HG03565 (cell line): ENCODE measurements at regions not wholly inside any gene's neighbourhood (a gene's known extent, or its start where the extent isn't known, plus 50 kb on each side); places are given as distances from the start of the nearest gene placed in this dataset.
"Not testable (repeated sequence)": the region's sequence is repeated elsewhere in the genome, so short reads cannot be mapped to it uniquely, and the experiment has no call there.

Source experiments
- ATAC-seq: cut with Tn5 transposase; IDR thresholded peaks from one replicate; pipeline ENCODE4 v1.9.1; 2021; ENCODE audit warnings: mild to moderate bottlenecking, moderate library complexity; ENCODE audit not compliant: unreplicated experiment

DNA sequence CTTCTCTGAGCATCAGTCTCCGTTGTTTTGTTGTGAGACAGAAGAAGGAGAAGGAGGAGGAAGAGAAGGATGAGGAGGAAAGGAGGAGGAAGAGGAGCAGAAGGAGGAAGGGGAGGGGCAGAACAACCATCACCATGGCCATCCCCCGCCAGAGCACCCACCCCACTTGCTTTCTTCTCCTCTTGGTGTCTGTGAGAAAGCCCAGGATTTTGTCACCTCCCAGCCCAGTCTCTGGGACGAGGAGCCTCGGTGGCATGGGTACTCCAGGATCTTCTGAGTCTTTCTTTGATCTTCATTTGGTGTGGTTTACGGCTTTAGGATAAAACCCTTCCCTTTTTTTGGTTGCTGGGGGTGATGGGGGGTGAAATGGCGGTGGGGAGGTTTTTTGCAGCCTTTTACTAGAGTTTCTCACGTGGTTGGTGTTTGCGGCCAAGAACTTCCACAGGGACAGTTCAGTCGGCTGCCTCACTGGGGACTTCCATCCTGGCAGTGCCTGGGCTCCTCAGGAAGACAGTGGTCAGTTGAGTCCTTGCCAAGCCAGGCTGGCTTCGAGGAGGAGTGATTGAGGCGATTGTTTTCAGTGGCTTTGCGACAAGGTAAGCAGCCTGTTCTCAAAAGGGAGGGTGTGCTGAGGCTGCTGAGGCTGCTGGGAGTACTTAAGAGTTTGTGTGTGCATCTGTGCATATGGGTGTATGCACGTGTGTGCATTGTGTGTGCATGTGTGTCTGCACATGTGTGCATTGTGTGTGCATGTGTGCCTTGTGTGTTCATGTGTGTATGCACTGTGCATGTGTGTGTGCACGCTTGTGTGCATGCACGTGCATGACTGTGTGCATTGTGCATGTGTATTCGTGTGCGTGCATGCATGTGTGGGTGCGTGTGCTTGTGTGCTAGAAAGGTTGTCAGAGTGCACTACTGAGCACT is 567.5 kb downstream of the TBC1D22A start:
- no peak for ATAC-seq

DNA sequence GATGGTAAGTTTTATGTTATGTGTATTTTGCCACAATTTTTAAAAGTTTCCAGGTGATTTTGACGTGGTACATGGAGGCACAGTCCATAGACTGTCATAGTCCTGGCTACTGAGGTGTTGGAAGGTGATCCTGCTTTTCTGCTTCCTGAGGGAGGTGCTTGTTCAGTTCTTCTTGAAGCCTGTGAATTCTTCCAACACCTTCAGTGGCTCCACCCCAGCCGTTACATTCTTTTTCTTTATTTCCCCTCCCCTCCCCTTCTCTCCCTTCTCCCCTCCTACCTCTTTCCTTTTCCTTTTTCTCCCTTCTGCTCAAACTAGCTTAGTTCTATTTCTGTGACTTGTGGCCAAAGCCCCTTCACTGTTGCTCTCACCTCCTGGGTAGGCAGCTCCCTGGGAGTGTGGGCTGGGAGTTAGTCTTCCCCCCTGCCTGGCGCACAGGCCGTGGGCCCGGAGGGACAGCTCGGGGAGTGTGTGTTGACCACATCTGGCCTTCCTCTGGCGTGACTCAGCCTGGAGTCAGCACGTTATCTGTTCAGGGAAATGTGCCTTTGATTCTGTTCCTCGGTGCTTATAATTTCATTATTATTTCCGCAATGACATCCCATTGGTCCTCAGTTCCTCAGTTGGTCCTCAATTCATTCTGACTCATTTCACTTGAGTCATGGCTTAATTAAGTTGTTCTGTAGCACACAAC is 566.2 kb downstream of the TBC1D22A start:
- no peak for ATAC-seq

DNA sequence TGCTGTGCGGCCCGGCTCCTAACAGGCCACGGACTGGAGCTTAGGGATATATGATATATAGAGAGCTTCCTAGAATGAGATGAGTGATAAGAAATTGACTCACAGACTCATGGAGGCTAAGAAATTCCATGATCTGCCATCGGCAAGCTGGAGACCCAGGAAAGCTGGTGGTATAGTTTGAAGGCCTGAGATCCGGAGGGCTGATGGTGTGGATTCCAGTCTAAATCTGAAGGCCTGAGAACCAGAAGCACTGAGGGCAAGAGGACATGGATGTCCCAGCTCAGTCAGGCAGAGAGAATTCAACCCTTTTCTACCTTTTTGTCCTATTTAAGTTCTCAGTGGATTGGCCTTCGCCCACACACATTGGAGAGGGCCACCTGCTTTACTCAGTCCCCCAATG is 564.8 kb downstream of the TBC1D22A start:
- no peak for ATAC-seq

DNA sequence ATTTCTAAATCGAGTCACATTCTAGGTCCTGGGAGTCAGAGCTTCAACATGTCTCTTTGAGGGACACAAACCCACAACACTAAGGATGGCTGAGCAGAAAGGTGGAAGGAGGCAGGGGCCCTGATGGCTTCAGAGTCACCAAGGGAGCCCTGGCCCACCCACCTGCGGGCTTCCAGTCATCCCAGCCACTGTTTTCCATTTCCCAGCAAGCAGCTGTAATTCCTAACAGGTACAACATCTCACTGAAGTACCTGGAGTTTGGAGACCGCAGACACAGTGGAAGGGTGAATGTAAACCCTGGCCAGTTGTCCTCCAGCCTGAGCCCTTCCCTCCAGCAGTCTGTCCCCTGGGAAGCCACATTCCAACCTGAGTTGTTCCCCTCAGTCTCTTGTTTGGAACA is 562.8 kb downstream of the TBC1D22A start:
- no peak for ATAC-seq

DNA sequence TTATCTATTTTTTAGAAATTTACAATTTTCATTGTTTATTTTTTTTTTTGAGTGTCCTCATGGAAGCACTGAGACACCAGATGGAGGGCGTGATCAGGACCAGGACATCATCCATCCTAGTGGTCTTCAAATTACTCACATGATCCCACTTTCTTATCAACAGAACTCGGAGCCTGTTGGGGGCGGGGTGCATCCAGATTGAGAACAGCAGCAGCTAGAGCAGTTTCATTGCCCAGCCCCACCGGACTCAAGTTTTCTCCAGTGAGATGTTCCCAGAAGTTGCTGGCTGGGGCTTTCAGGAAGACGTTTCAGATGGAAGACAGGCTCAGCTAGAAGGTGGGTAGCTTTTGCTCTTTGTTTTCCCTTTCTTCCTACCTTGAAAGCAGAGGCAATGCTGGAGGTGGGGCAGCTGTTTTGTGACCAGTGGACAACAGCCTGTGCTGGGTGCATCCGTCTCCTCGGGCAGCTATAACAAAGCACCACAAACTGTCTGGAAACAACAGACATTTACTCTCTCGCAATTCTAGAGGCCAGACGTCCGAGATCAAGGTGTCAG is 562.1 kb downstream of the TBC1D22A start:
- ATAC-seq: no peak

DNA sequence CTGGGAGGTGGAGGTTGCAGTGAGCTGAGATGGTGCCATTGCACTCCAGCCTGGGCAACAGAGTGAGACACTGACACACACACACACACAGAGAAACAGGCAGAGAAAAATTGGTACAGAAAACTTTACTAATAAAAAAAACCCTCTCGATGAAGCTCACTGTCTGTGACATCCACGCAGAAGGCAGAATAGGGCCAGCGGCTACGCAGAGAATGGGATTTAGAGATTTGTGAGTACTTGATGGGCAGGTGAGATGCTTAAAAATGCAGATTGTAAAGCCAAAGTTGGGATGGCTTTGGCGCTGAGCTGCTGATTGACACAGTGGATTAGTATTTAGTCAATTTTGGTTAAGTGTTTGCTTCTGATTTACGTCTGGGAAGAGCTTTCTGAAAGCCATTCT is 561.1 kb downstream of the TBC1D22A start:
- no peak for ATAC-seq

DNA sequence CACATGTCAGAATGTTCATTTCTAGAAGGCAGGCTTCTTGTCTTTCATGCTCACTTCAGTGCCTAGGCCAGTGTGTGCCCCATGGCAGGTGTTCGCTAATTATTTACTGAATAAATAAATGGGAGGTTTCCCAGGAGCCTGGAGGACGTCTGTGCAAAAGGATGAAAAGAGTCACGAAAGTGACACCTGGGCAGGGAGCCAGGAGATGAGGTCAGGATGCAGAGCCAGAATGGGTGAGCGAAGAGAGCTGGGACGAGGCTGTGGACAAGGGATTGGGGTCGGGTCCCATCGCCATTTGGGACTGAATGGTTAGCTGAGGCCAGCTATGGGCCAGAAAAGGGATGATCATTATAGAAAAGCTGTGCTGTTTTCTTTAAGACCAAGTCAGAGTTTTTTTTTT is 560.4 kb downstream of the TBC1D22A start:
- no peak for ATAC-seq

DNA sequence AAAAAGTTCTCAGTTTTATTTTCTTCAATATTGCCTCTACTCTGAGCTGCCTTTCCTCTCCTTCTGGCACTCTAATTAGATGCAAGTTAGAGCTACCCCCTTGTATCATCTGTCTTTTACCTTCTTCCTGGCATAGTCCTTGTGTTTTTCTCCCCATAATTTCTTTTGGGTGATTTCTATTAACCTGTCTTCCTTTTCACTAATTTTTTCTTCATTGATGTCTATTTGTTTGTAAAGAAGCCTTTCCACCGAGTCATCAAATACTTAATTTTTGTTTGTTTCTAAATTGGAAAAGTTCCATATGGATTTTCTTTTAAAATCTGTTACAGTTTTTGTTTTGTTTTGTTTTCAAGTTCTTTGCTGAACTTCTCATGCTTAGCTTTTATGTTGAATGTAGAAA is 558.1 kb downstream of the TBC1D22A start:
- no peak for ATAC-seq

DNA sequence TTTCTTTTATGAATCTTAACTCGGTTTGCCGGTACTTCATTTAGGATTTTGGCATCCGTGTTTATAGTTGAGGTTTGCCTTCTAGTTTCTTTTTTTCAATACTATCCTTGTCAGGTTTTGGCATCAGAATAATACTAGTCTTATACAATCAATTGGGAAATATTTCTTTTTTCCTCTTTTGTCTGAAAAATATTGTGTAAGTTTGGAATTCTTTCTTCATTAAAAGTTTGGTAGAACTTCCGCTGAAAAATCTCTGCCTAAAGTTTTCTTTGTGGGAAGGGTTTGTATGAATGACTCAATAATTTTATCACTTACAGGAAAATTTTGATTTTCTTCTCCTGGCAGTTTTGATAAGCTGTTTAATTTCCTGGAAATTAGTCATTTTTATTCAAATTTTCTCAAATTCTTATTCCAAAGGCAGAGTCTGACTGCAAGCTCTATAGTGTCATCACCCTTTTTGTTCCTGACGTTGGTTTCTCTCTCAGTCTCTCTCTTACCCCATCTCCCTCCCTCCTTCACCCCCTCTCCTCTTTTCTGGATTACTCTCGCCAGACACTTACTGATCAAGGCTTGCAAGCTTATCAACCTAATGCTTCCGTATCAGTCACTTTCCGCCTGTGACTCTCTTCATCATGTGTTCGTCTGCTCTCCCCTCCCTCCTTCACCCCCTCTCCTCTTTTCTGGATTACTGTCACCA is 555.7 kb downstream of the TBC1D22A start:
- no peak for ATAC-seq

DNA sequence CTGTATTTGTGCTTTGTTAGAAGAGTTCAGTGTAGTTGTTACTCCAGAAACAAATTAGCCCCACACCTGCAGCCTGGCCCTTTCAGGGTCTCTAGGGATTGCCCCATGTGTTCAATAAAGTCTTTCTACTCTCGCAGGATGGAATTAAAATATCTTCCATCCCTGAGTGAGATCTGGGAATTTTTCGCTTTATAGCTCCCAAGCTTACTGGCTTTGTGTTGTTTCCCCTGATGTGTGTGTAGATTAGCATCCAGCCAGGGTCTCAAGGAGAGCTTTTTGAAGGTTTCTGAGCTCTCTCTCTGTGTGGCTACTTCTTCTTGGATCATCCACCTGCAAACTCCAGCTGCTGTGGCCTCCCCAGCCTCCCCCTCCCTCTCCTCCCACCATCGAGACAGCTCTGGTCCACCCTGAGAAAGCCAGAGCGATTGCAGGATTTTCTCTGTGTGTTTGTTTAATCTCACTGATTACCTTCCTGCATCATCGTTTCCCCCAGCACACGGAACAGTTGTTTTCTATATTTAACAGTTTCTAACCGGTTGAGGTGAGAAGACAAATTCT is 553.5 kb downstream of the TBC1D22A start:
- ATAC-seq: no peak

DNA sequence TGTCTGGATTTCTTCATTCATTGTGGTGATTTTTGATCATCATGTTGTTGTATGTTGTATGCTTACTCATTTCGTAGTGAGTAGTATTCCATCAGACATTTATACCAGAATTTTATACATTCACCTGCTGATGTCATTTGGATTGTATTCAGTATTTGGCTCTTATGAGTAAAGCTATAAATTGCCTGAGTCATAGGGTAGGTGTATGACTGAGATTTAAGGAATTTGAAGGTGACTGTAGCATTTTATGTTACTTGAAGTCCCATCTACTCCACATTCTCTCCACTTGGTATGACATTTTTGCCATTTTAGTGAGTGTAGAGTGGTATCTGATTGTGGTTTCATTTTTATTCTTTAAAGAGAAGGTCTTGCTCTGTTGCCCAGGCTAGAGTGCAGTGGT is 548.2 kb downstream of the TBC1D22A start:
- no peak for ATAC-seq

DNA sequence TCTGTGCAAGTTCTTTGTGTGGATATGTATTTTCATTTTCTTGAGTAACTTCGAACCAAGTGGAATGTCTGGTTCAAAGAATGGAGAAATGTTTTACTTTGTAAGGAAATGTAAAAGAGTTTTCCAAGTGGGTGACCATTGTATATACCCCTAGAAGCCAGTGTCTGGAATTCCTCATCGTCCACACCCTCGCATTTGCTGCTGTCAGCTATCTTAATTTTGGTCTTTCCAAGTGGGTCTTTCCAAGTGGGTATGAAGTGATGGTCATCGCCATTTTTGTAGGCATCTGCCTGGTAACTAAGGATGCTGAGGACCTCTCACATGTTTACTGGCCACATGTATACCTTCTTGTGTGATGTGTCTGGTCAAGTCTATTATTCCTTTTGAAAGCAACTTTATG is 547.5 kb downstream of the TBC1D22A start:
- no peak for ATAC-seq

DNA sequence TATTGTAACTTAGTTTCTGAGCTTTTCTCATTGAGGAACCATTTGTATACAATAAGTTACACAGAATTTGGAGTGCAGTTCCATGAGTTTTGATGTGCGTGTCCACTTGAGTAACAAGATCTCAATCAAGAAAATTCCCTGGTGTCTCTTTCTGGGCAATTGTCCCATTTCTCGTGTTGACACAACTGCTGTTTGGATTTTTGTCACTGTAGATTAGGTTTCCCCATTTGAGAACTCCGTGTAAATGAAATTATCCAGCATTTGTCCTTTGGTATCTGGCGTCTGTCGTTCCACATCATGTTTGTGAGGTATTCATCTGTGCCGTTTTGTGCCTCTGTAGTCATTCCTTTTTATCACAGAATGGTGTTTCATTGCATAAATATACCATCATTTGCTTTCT is 547.0 kb downstream of the TBC1D22A start:
- ATAC-seq: no peak

DNA sequence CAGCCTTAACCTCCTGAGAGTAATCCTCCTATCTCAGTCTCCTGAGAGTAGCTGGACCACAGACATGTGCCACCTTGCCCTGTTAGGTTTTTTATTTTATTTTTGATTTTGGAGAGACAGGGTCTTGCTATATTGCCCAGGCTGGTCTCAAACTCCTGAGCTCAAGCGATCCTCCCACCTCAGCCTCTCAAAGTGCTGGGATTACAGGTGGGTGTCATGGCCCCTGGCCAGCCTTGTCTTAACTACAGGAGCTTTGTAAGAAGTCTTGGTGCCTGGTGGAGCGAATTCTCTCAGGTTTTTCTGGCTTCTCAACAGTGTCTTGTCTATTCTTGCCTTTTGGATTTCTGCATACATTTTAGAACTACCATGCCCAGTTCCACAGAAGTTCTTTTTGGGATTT is 546.4 kb downstream of the TBC1D22A start:
- no peak for ATAC-seq

DNA sequence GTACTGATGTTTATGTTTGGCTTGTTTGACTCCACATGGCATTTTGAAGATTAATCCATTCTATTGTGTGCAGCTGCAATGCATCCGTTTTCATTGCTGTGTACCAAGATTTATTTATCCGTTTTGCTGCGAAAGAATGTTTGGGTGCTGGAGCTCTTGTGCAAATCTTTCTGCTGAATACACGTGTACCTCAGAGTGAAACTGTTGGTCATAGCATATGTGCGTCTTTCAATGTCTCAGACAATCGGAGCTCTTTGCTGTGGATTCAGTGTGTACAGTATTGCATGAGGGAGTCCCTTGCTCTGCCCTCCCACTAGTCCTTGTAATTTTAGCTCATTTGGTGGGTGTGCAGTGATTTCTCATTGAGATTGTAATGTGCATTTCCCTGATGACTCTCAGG is 545.4 kb downstream of the TBC1D22A start:
- ATAC-seq: no peak

DNA sequence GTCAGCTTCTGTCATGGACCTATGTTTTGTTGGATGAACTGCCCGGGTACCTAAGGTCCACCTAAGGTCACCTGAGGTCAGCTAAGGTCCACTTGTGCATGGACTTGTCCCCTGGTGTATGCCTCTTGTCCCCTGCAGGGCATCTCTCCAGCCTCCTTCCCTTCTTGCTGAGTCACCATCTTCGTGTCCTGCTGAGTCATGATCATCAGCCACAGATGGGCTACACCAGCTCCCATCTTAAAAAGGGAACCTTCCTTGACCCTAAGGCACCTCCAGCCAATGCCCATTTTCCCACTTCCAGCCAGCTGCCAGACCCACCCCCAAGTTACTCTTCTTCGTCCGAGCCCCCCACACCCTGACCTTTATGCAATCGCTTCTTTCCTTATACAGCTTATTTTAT is 544.9 kb downstream of the TBC1D22A start:
- no peak for ATAC-seq

DNA sequence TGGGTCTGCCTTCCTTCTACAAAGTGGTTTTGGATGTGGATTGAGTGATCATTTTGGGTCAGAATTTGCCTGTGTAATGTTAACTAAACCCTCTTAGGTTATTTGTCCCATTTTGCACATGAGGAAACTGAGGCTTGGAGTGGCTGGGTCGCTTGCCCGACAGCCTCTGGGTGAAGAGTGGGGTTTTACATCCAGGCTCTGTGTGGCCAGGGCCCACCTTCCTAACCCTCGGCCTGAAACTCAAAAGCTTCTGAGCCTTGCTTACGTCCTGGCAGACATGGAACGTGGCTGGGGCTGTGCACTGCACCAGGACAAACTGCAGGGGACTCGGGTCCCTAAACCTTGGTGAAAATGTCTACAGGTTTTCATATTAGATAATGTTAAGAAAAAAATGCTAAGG is 542.4 kb downstream of the TBC1D22A start:
- ATAC-seq: no peak

DNA sequence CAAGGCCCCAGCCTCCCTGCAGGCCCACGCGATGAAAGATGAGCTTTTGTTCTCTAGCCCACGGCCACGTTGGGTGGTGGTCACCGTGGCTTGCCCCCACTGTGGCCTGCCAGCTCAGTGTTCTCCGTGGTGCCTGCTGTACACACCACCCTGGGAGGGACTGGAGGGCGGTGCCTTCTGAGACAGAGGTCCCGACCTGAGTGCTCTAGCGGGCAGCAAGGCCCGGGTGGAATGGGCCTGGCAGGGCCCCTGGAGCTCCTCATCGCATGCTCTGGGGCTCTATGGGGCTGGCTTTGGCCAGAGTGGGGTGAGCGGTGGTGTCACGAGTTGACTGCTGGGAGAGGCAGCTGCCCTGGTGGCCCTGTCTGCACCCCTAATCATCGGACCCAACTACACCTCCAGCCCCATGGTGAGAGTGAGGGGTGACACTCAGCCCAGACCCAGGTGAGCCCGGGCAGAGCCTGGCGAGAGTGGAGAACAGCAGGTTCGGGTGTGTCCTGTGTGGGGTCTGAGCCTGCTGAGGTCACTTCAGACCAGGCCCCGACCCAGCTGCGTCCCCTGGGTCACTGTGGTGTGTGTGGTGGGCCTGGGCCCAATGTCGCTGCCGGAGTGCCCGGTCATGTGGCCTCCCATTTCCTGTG is 541.9 kb downstream of the TBC1D22A start:
- ATAC-seq: no peak

DNA sequence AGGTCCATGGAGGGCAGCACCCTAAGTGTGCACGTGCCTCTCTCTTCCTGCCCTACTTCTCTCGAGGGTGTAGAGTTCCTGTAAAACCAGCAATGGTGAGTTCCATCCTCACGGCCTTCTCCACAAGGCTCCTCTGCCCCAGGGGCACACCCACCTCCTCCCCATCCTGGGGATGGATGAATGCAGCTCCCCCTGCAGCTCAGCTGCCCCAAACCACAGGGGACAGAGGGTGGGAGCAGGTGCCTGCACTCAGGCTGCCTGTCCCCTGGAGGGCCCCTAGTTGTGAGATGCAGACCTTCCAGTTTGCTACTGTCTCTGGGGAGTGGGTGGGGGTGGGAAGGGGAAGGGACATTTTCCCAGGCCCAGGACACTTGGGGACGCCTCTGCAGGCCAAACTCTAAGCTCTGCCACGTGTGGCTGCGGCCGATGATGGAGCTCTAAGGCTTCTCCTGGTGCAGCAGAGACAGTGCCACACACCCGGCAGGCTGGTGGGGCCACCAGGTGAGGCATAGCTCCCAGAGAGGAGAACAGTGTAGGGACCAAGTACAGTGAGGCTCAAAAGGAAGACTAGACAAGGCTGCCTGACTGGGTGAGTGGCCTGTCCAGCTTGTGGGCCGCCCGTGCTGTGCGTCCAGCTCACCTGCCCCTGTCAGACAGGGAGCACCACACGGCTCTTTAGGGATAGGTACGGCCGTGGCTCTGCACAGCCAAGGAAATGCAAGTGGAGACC is 540.9 kb downstream of the TBC1D22A start:
- ATAC-seq: no peak

DNA sequence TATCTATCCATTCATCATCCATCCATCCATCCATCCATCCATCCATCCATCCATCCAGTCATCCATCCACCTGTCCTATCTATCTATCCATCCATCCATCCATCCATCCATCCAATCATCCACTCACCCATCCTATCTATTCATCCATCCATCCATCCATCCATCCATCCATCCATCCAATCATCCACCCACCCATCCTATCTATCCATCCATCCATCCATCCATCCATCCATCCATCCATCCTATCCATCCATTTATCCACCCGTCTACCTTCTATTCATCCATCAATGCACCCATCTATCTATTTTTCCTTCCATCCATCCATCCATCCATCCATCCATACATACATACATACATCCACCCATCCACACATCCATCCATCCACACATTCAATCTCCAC is 540.1 kb downstream of the TBC1D22A start:
- not testable (repeated sequence) for ATAC-seq
